ENCODE measurements at regions not wholly inside any gene's neighbourhood (a gene's known extent, or its start where the extent isn't known, plus 50 kb on each side); places are given as distances from the start of the nearest gene placed in this dataset.

DNA sequence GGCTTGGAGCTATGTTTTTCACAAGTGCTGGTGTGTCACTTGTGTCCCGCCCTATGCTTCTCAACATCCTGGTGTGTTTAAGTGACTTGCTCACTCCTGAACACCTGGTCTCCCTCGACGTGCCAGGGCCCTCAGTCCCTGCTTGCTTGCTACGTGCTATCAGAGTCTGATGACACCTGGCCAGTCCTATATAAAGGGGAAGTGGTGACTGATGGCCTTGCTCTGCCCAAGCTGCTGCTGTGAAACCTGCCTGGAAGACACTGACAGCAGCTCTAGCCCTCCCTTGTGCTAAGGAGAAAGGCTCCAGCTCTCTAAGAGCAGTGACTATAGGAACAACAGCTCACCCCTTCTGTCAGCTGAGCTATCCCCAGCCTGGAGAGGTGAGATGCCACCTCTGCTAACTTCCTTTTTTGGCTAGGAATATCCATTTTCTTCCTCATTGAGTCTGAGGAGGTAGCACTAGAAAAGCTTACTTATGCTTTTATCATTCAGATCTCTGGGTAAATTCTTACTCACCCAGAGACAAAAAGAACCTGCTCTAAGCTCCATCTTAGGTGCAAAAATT lies 77.2 kb upstream of the PLXNA4 start:
- intact Hi-C loops (cut with micrococcal nuclease), result no loop called here
- no peak overlapping the region for H3K4me3 Mint-ChIP-seq
- ChIA-PET CTCF (interaction anchor here (1.0 to 2.3 kb wide), 7 partner anchors 7 to 794 kb away, joined by 3 to 16 read pairs (median 3); no protein-coding TSS in a partner anchor), POLR2A (no interaction called here)
- ATAC-seq, result no peak
- H3K27ac Mint-ChIP-seq, result no peak overlapping the region
- peaks cover 35% of the 10 kb centered on the region for H3K4me1 Mint-ChIP-seq (ENCODE audit: low read depth)
- DNase-seq, result no peak
- no peaks in the 10 kb centered on the region for H3K36me3 Mint-ChIP-seq (ENCODE audit: low read depth)
- peaks cover 3% of the 10 kb centered on the region for H3K9me3 Mint-ChIP-seq
- no peak for TF ChIP-seq CTCF (IDR thresholded peaks at IDR 0.05)
- H3K27me3 Mint-ChIP-seq, result no peaks in the 10 kb centered on the region

DNA sequence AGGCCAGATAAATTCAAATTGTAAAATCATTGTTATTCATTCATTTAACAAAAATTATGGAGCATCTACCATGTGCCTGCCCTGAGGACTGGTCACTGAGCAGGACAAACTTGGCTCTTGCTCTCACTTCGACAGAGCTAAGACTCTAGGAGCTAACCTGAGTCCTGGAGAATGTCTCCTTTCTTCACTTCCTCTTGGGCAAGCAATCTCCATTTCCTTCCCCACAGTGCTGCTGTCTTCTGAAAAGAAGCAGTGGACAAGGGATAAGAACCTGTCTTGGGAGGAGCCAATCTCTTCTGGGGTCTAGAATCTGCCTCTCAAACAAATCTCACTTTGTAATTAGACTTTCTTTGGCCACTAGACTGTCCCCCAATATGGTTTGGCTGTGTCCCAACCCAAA lies 76.2 kb upstream of the PLXNA4 start:
- ChIA-PET CTCF (interaction anchor here (1.1 to 2.3 kb wide), 3 partner anchors 14 to 793 kb away, joined by 3 to 16 read pairs (median 3); no protein-coding TSS in a partner anchor), POLR2A (no interaction called here)
- no peaks in the 10 kb centered on the region for H3K27me3 Mint-ChIP-seq
- peaks cover 3% of the 10 kb centered on the region for H3K9me3 Mint-ChIP-seq
- H3K4me1 Mint-ChIP-seq (ENCODE audit: low read depth), result peaks cover 32% of the 10 kb centered on the region
- H3K4me3 Mint-ChIP-seq, result no peak overlapping the region
- DNase-seq (no peak), ATAC-seq (no peak)
- intact Hi-C loops (cut with micrococcal nuclease), result no loop called here
- TF ChIP-seq CTCF (IDR thresholded peaks at IDR 0.05), result no peak
- no peaks in the 10 kb centered on the region for H3K36me3 Mint-ChIP-seq (ENCODE audit: low read depth)
- no peak overlapping the region for H3K27ac Mint-ChIP-seq

- DNase-seq, result no peak
- ATAC-seq, result no peak
- intact Hi-C loops (cut with micrococcal nuclease), result no loop called here
- no peak overlapping the region for H3K4me3 Mint-ChIP-seq
- ChIA-PET CTCF (no interaction called here), POLR2A (no interaction called here)
- H3K9me3 Mint-ChIP-seq, result peaks cover 3% of the 10 kb centered on the region
- TF ChIP-seq CTCF (IDR thresholded peaks at IDR 0.05), result no peak
- H3K27ac Mint-ChIP-seq, result no peak overlapping the region
- H3K4me1 Mint-ChIP-seq (ENCODE audit: low read depth), result peaks cover 14% of the 10 kb centered on the region
- H3K27me3 Mint-ChIP-seq, result no peaks in the 10 kb centered on the region
- no peaks in the 10 kb centered on the region for H3K36me3 Mint-ChIP-seq (ENCODE audit: low read depth)
Measured at GRCh38 chr7:132650498-132650897, 74.2 kb upstream of the PLXNA4 start.

GRCh38 chr7:132647311-132647710 lies 71.0 kb upstream of the PLXNA4 start:
- Mint-ChIP-seq H3K4me1 (ENCODE audit: low read depth) (no peaks in the 10 kb centered on the region), H3K27me3 (no peaks in the 10 kb centered on the region), H3K36me3 (ENCODE audit: low read depth) (no peaks in the 10 kb centered on the region), H3K9me3 (no peaks in the 10 kb centered on the region), H3K27ac (no peak overlapping the region), H3K4me3 (no peak overlapping the region)
- ATAC-seq, result no peak
- intact Hi-C loops (cut with micrococcal nuclease), result no loop called here
- DNase-seq, result no peak
- POLR2A ChIA-PET, result no interaction called here
- CTCF ChIA-PET, result no interaction called here
- no peak for TF ChIP-seq CTCF (IDR thresholded peaks at IDR 0.05)

DNA sequence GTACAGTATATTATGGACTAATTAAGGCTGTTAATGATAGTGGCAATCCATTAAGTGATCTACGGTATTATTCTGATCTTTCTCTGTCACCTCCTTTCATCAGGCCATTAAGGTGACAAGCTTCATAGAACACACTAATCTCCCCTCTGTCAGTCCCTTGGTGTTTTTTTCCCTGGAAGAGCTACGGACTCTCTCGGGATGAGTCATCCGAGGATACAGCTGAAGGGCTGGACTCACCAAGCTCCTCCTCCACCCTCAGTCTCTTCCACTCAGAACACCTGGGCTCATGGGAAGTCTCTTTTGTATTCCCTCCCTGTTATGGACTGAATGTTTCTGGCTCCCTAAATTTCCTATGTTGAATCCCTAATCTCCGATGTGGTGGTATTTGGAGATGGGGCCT lies 69.8 kb upstream of the PLXNA4 start:
- ChIA-PET POLR2A (no interaction called here), CTCF (interaction anchor here (0.9 kb wide), 2 partner anchors 8 to 10 kb away, joined by 3 read pairs; no protein-coding TSS in a partner anchor)
- H3K4me1 Mint-ChIP-seq (ENCODE audit: low read depth), result no peaks in the 10 kb centered on the region
- ATAC-seq (no peak), DNase-seq (no peak)
- no peak overlapping the region for H3K27ac Mint-ChIP-seq
- no peak overlapping the region for H3K4me3 Mint-ChIP-seq
- H3K27me3 Mint-ChIP-seq, result no peaks in the 10 kb centered on the region
- no peak for TF ChIP-seq CTCF (IDR thresholded peaks at IDR 0.05)
- H3K9me3 Mint-ChIP-seq, result no peaks in the 10 kb centered on the region
- intact Hi-C loops (cut with micrococcal nuclease), result no loop called here
- no peaks in the 10 kb centered on the region for H3K36me3 Mint-ChIP-seq (ENCODE audit: low read depth)

Measured in activated CD8-positive, alpha-beta T cell treated with anti-CD3 and anti-CD28 coated beads for 36 hours (primary cell).